Type B pancreatic cell (in vitro differentiated cells): ENCODE measurements at regions not wholly inside any gene's neighbourhood (a gene's known extent, or its start where the extent isn't known, plus 50 kb on each side); places are given as distances from the start of the nearest gene placed in this dataset.

Experiments
- DNase-seq: peaks from one replicate; pipeline ENCODE4 v3.0.0; 2021; ENCODE audit warnings: mixed read lengths; ENCODE audit not compliant: unreplicated experiment; ENCODE audit errors: extremely low spot score
- H3K27ac Mint-ChIP-seq: 2 replicates; pipeline ENCODE4 v1.8.0; 2021; ENCODE audit warnings: mild to moderate bottlenecking, mixed read lengths
- H3K27me3 Mint-ChIP-seq: 2 replicates; pipeline ENCODE4 v1.8.0; 2021; ENCODE audit warnings: mixed read lengths
- H3K36me3 Mint-ChIP-seq: 2 replicates; pipeline ENCODE4 v1.8.0; 2021; ENCODE audit warnings: mixed read lengths
- H3K4me1 Mint-ChIP-seq: one replicate; pipeline ENCODE4 v1.8.0; 2021; ENCODE audit warnings: mixed read lengths; ENCODE audit not compliant: unreplicated experiment
- H3K4me3 Mint-ChIP-seq: 2 replicates; pipeline ENCODE4 v1.8.0; 2021; ENCODE audit warnings: mild to moderate bottlenecking, mixed read lengths
- H3K9me3 Mint-ChIP-seq: 2 replicates; pipeline ENCODE4 v1.8.0; 2021; ENCODE audit warnings: mixed read lengths
- TF ChIP-seq, protein P1 (sequence below): fragments of 200-600 bp; sonication (generic); conservative IDR thresholded peaks from 2 replicates; pipeline ENCODE4 v1.5.0; 2021; ENCODE audit warnings: antibody characterized with exemption, mild to moderate bottlenecking

DNA sequence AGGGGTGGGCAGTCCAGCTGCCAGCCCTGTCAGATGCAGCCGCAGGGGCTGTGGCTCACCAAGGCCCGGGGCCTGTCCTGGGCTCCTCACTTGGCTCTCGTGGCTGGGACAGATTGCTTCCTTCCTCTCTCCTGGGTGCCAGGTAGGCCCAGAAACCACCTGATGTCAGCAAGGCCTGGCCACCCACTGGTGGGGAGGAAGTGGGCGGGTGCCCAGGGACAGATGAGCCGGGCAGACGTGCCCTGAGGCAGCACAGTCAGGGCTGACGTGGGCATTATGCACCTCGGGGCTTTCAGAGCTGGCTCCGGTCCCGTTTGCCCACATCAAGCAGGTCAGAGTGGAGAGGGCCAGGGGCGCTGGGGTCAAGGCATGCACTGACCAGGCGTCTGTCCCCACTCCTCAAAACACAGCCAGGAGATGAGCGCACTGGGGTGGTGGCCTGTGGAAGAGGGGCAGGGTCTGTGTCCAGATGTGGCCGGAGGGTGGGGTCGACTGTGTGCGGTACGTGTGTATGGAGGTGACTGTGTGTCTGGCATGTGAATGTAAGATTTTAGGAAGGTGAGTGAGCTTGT is 133.2 kb upstream of the PTPN1 start:
- no peak overlapping the region for H3K4me3 Mint-ChIP-seq
- peaks cover 52% of the 10 kb centered on the region for H3K4me1 Mint-ChIP-seq
- TF ChIP-seq, protein P1, sequence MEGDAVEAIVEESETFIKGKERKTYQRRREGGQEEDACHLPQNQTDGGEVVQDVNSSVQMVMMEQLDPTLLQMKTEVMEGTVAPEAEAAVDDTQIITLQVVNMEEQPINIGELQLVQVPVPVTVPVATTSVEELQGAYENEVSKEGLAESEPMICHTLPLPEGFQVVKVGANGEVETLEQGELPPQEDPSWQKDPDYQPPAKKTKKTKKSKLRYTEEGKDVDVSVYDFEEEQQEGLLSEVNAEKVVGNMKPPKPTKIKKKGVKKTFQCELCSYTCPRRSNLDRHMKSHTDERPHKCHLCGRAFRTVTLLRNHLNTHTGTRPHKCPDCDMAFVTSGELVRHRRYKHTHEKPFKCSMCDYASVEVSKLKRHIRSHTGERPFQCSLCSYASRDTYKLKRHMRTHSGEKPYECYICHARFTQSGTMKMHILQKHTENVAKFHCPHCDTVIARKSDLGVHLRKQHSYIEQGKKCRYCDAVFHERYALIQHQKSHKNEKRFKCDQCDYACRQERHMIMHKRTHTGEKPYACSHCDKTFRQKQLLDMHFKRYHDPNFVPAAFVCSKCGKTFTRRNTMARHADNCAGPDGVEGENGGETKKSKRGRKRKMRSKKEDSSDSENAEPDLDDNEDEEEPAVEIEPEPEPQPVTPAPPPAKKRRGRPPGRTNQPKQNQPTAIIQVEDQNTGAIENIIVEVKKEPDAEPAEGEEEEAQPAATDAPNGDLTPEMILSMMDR: no peak
- no peaks in the 10 kb centered on the region for H3K36me3 Mint-ChIP-seq
- no peaks in the 10 kb centered on the region for H3K9me3 Mint-ChIP-seq
- DNase-seq: no peak
- no peak overlapping the region for H3K27ac Mint-ChIP-seq
- H3K27me3 Mint-ChIP-seq: no peaks in the 10 kb centered on the region

DNA sequence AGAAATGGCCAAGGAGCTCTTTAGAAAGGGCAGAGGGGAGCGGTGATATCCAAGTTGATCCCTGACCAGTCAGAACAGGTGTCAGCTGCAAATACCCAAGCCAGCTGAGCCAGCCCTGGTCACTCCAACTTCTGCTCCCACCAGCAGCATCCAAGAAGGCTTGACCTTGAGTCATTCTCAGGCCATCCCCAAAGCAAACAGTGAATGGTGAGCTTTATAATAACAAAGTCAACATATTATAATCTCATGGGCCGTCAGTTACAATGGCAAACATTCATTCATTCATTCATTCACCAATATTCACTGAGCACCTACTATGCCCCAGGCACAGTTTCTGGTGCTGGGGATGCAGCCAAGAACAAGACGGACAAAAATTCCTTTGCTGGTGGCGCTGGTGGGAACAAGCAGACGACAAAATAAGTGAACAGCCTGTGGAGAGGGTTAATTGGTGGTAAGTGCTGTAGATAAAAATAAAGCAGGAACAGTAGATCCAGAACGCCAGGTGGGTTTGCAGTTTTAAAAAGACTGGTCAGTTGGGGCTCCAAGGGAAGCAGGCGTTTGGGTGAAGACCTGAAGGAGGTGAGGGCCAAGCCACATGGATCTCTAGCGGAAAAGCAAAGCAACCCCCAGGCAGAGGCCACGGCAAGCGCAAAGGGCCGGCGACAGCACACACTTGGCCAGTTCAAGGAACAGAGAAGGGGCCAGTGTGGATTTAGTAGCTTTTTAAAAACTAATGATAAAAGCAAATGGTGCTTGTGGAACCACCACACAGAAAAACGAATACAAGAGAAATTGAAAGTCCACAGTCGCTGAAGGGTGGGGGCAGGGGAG is 131.8 kb upstream of the PTPN1 start:
- peaks cover 51% of the 10 kb centered on the region for H3K4me1 Mint-ChIP-seq
- H3K27ac Mint-ChIP-seq: no peak overlapping the region
- no peaks in the 10 kb centered on the region for H3K9me3 Mint-ChIP-seq
- DNase-seq: no peak
- H3K36me3 Mint-ChIP-seq: no peaks in the 10 kb centered on the region
- no peak overlapping the region for H3K4me3 Mint-ChIP-seq
- TF ChIP-seq, protein P1: no peak
- H3K27me3 Mint-ChIP-seq: no peaks in the 10 kb centered on the region

DNA sequence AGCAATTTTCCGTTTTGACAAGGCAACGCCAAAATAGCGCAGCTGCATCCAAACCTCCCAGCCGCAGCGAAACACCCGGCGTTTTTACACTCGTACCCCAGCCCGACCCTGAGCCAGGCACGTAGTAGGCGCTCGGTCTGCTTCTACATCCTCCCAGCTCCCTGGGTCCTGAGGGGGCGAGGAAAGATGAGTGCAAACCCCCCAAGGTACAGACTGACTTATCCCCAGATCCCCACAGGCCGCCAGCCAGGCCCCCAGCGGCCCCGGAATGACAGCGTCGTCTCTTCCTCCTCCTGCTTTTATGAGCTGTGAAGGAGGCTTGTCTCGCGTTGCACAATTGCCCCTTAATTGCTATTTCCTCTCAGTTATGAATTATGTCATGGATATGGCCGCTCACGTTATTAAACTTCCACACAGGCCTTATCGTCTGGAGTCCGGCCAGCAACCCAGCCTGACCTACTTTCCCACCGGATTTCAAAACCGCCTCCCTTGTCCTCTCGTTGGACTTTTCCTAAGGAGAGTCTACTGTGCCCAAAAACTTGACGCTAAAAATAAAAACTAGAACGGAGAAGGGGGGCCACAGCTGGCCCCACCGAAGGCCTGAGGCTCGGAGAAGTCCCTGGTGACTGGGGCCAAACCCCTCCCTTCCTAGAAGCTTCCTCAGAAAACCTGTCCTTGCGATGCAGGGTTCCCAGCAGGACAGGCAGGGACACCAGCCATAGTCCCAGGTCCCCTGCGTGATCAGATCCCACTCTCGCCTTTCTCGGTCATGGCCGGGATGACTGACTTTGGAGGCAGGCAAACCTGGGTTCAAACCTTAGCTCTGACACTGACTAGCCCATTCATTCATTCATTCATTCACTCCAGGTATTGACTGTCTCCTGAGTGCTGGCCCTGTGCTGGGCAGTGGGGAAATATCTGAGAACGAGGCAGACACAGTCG is 130.9 kb upstream of the PTPN1 start:
- no peaks in the 10 kb centered on the region for H3K27me3 Mint-ChIP-seq
- no peaks in the 10 kb centered on the region for H3K36me3 Mint-ChIP-seq
- H3K9me3 Mint-ChIP-seq: no peaks in the 10 kb centered on the region
- H3K27ac Mint-ChIP-seq: no peak overlapping the region
- H3K4me1 Mint-ChIP-seq: peaks cover 49% of the 10 kb centered on the region
- no peak for DNase-seq
- TF ChIP-seq, protein P1: no peak
- no peak overlapping the region for H3K4me3 Mint-ChIP-seq

DNA sequence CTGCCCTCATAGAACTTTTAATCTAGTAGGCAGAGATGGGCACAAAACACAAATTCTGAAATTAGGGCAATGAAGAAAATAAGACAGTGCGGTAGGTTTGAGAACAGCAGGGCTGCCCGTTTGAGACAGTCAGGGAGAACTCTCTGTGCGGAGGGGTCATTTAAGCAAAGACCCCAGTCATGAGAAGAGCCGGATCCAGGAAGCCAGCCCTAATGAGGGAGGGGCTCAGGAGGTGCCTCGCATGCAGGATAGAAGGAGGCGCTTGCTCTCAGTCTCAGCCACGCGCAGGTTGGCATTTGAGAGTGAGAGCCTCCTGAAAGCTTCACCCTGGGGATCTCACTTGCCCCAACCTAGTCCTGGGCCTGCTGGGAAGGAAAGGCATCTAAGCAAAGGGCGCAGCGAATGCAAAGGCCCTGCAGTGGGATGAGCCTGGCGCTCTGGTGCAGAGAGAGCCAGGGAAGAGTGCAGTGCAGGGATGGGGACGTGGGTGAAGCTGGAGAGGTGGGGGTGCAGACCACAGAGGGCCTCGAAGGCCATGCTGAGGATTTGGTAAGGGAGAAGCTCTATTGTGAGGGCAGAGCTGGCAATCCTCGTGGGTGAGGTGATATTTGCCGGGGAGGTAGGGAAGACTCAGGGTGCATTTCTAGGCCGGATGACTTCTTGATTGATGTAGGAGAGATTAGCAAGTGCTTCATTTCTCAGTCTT is 130.0 kb upstream of the PTPN1 start:
- H3K4me3 Mint-ChIP-seq: no peak overlapping the region
- H3K27me3 Mint-ChIP-seq: no peaks in the 10 kb centered on the region
- no peaks in the 10 kb centered on the region for H3K9me3 Mint-ChIP-seq
- peaks cover 48% of the 10 kb centered on the region for H3K4me1 Mint-ChIP-seq
- TF ChIP-seq, protein P1: no peak
- no peaks in the 10 kb centered on the region for H3K36me3 Mint-ChIP-seq
- H3K27ac Mint-ChIP-seq: no peak overlapping the region
- DNase-seq: no peak

DNA sequence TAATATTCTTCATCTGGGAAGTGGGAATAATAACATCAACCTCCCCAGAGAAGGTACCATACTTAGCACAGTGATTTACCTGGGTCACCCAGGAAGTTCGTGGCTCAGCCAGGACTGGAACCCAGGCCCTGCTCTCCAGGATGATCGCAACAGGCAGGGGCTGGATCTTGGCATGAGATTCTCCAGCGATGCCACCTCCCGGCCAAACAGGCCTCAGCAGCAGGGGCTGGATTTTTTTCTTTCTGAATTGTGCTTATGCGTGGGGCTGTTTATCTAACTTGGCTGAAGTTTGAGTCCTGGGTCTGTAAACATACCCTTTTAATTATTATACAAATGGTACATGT is 129.5 kb upstream of the PTPN1 start:
- peaks cover 3% of the 10 kb centered on the region for H3K9me3 Mint-ChIP-seq
- no peak for DNase-seq
- no peaks in the 10 kb centered on the region for H3K27me3 Mint-ChIP-seq
- peaks cover 2% of the 10 kb centered on the region for H3K36me3 Mint-ChIP-seq
- H3K27ac Mint-ChIP-seq: no peak overlapping the region
- TF ChIP-seq, protein P1: peak; percentile 56
- no peak overlapping the region for H3K4me3 Mint-ChIP-seq
- peaks cover 52% of the 10 kb centered on the region for H3K4me1 Mint-ChIP-seq
